Fibroblast of upper back skin (primary cell): ENCODE measurements at regions not wholly inside any gene's neighbourhood (a gene's known extent, or its start where the extent isn't known, plus 50 kb on each side); places are given as distances from the start of the nearest gene placed in this dataset.

Experiments used
- DNase-seq: peaks from one replicate; pipeline ENCODE4 v3.0.0-alpha.2; 2013

- DNase-seq: no peak
These were observed 366.4 kb upstream of the ERCC4 start for GRCh38 chr16:13553453-13553985.

GRCh38 chr16:13554005-13554404 lies 365.9 kb upstream of the ERCC4 start:
- DNase-seq: no peak

GRCh38 chr16:13554643-13555042 lies 365.3 kb upstream of the ERCC4 start:
- no peak for DNase-seq

GRCh38 chr16:13557418-13557817 lies 362.5 kb upstream of the ERCC4 start:
- no peak for DNase-seq

GRCh38 chr16:13558752-13559151 lies 361.2 kb upstream of the ERCC4 start:
- no peak for DNase-seq

- no peak for DNase-seq
These were observed 360.3 kb upstream of the ERCC4 start for GRCh38 chr16:13559624-13560023.

- DNase-seq: no peak
These were observed 359.8 kb upstream of the ERCC4 start for GRCh38 chr16:13560151-13560550.

- DNase-seq: no peak
These were observed 358.5 kb upstream of the ERCC4 start for GRCh38 chr16:13561291-13562070.

- no peak for DNase-seq
These were observed 351.2 kb upstream of the ERCC4 start for GRCh38 chr16:13568803-13569202.

GRCh38 chr16:13569986-13570385 lies 350.0 kb upstream of the ERCC4 start:
- no peak for DNase-seq

GRCh38 chr16:13571036-13571435 lies 348.9 kb upstream of the ERCC4 start:
- no peak for DNase-seq

- no peak for DNase-seq
These were observed 346.1 kb upstream of the ERCC4 start for GRCh38 chr16:13573903-13574302.

GRCh38 chr16:13586051-13586450 lies 333.9 kb upstream of the ERCC4 start:
- DNase-seq: no peak

GRCh38 chr16:13587181-13587580 lies 332.8 kb upstream of the ERCC4 start:
- no peak for DNase-seq

- DNase-seq: no peak
These were observed 325.1 kb upstream of the ERCC4 start for GRCh38 chr16:13594823-13595222.

- no peak for DNase-seq
These were observed 313.1 kb upstream of the ERCC4 start for GRCh38 chr16:13606804-13607203.

- DNase-seq: no peak
These were observed 312.7 kb upstream of the ERCC4 start for GRCh38 chr16:13607289-13607688.

- DNase-seq: no peak
These were observed 308.4 kb upstream of the ERCC4 start for GRCh38 chr16:13611596-13611995.

- DNase-seq: no peak
These were observed 307.3 kb upstream of the ERCC4 start for GRCh38 chr16:13612623-13613022.

- no peak for DNase-seq
These were observed 306.8 kb upstream of the ERCC4 start for GRCh38 chr16:13613165-13613564.

GRCh38 chr16:13621639-13622038 lies 298.3 kb upstream of the ERCC4 start:
- DNase-seq: no peak

- DNase-seq: no peak
These were observed 291.8 kb upstream of the ERCC4 start for GRCh38 chr16:13628156-13628555.

GRCh38 chr16:13629704-13630103 lies 290.2 kb upstream of the ERCC4 start:
- DNase-seq: no peak

- no peak for DNase-seq
These were observed 289.6 kb upstream of the ERCC4 start for GRCh38 chr16:13630374-13630773.

GRCh38 chr16:13631213-13631767 lies 288.7 kb upstream of the ERCC4 start:
- DNase-seq: no peak
